ENCODE measurements at regions not wholly inside any gene's neighbourhood (a gene's known extent, or its start where the extent isn't known, plus 50 kb on each side); places are given as distances from the start of the nearest gene placed in this dataset.

GRCh38 chr6:103193413-103193812, 1666.3 kb downstream of the HACE1 start:
- no peak for TF ChIP-seq TARDBP (IDR thresholded peaks at IDR 0.05)
- no peak for TF ChIP-seq FOXM1 (IDR thresholded peaks at IDR 0.05; ENCODE audit: borderline replicate concordance)
- TF ChIP-seq ELF4 (IDR thresholded peaks at IDR 0.05) = no peak
- no peak for TF ChIP-seq BHLHE40 (IDR thresholded peaks at IDR 0.05; ENCODE audit: borderline replicate concordance)
- no peak for TF ChIP-seq FOXA1 (IDR thresholded peaks at IDR 0.05)
- TF ChIP-seq SUZ12 (IDR thresholded peaks at IDR 0.05) = no peak
